ENCODE measurements at regions not wholly inside any gene's neighbourhood (a gene's known extent, or its start where the extent isn't known, plus 50 kb on each side); places are given as distances from the start of the nearest gene placed in this dataset.
"Not testable (repeated sequence)": the region's sequence is repeated elsewhere in the genome, so short reads cannot be mapped to it uniquely, and the experiment has no call there.

GRCh38 chr3:87486115-87486514, 209.7 kb upstream of the POU1F1 start:
- DNase-seq = no peak

- DNase-seq = no peak
These were observed 202.3 kb upstream of the POU1F1 start for GRCh38 chr3:87478716-87479115.

DNA sequence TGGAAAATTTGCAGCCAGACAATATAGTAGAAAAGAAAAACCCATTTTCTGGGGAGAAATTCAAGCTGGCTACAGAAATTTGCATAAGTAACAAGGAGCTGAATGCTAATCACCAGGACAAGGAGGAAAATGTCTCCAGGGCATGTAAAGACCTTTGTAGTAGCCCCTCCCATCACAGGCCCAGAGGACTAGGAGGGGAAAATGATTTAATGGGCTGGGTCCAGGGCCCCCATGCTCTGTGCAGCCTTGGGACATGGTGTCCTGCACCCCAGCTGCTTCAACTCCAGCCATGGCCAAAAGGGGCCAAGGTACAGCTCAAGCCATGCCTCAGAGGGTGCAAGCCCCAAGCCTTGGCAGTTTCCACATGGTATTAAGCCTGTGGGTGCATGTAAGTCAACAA, 197.6 kb upstream of the POU1F1 start:
- no peak for DNase-seq

GRCh38 chr3:87468938-87469337, 192.6 kb upstream of the POU1F1 start:
- no peak for DNase-seq

DNA sequence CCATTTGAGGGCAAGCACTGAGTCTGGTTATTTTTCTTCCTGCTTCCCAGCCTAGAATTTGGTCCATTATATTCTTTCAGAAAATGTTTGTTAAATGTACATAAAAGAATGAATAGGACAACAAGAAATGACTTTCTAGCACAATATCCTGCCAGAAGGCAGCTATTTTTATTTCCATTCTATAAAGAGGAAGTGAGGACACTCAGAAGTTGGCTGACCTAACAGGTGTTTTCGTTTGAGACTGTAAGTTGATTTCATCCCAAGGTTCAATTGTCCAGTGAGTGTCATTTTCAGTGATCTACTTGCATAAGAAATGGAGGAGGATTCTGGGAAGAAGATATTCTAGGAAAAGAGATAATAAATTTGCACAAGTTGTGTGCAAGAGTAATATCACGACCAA, 191.9 kb upstream of the POU1F1 start:
- DNase-seq = no peak

DNA sequence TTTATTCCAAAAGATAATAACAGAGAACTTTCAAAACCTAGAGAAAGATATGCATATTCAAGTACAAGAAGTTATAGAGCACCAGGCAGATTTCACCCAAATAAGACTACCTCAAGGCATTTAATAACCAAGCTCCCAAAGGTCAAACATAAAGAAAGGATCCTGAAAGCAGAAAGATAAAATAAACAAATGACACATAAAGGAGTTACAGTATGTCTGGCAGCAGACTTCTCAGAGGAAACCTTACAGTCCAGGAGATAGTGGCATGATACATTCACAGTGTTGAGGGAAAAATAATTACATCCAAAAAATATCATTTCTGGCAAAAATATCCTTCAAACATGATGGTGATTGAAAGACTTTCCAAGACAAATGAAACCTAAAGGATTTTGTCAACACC, 185.8 kb upstream of the POU1F1 start:
- DNase-seq = no peak

- no peak for DNase-seq
These were observed 185.1 kb upstream of the POU1F1 start for GRCh38 chr3:87461443-87461842.

DNA sequence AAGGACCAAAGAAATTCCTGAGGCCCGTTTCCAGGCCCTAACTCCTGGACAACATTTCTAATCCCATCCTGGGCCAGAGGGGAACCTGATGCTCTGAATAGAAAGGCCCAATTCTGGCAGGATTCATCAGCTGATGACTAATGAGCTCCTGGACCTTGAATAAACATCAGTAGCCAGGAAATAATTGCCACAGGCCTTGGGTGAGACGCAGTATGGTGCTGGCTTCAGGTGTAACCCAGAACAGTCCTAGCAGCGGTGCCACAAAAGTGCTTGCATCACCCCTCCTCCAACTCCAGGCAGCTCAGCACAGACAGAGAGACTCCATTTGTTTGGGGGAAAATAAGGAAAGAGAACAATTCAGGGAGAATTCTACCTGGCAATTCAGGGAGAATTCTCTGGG, 184.7 kb upstream of the POU1F1 start:
- no peak for DNase-seq

DNA sequence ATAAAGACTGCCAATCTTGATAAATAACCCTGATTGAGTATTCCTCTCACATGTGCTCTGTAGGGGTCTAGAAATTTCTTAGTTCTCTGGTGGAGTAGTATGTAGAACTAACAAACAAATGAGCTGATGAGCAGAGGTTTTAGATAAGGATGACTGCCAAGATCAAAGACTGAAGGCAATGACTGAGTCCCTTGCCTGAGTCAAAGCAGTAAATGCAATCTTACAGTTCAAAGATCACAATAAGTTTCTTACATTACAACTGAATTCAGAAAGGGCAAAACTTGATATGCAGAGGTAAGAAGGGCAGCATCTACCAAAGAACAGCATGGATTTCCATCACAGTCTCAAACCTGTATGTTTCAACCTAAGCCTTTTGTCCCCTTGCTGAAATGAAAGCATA, 172.2 kb upstream of the POU1F1 start:
- DNase-seq = no peak

DNA sequence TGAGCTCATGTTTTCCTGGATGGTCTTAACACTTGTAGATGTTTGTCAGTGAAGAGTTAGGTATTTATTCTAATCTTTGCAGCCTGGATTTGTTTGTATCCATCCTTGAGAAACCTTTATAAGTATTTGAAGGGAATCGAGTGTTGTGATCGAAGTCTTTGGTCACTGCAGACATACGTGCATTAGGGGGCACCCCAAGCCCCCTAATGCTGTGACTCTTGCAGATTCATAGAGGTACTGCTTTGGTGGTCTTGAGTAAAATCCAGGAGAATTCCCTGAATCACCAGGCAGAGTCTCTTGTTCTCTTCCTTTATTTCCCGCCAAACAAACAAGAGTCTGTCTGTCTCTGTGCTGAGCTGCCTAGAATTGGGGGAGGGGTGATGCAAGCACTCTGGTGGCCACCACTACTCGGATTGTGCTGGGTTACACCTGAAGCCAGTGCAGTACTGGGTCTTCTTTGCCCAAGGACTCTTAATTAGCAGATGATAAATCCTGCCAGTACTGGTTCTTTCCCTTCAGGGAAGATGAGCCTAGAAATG, 170.5 kb upstream of the POU1F1 start:
- no peak for DNase-seq

- no peak for DNase-seq
These were observed 166.1 kb upstream of the POU1F1 start for GRCh38 chr3:87442470-87442869.

GRCh38 chr3:87437765-87438164, 161.4 kb upstream of the POU1F1 start:
- no peak for DNase-seq

DNA sequence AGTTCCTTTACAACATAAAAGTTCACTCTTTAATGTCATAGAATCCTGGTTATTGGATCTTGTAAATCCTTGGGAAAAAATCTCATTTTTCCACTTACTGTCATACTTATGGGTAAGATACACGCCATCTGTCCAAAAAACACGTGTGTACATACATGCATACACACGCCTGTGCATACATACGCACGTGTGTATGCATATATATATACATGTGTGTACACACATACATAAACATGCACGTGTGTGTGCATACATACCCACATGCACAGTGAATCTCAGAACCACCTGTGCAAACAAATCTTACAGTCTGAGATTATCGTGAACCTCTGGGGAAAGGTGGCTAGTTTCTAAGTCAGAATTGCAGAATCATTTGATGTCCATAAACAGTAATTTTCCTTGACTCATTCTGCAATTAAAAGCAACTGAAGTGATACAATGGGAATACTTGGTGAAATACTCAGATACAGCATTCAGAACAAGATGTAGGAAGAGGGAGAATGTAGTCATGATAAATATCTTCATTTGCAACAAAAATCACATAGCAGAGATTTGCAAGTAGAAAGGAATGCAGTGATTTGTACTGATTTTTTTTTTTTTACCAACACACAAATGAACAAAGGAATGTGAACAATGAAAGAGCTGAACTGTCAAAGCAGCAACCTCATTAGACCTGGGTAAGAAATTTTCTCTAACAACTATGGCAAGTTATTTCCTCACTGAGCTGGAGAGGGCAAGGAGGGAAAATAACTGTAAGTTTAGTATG, 160.6 kb upstream of the POU1F1 start:
- no peak for DNase-seq

- no peak for DNase-seq
These were observed 159.7 kb upstream of the POU1F1 start for GRCh38 chr3:87435926-87436620.

- not testable (repeated sequence) for DNase-seq
These were observed 157.1 kb upstream of the POU1F1 start for GRCh38 chr3:87433445-87433844.

- DNase-seq = no peak
These were observed 150.5 kb upstream of the POU1F1 start for GRCh38 chr3:87426918-87427317.

- no peak for DNase-seq
These were observed 148.7 kb upstream of the POU1F1 start for GRCh38 chr3:87425056-87425455.

DNA sequence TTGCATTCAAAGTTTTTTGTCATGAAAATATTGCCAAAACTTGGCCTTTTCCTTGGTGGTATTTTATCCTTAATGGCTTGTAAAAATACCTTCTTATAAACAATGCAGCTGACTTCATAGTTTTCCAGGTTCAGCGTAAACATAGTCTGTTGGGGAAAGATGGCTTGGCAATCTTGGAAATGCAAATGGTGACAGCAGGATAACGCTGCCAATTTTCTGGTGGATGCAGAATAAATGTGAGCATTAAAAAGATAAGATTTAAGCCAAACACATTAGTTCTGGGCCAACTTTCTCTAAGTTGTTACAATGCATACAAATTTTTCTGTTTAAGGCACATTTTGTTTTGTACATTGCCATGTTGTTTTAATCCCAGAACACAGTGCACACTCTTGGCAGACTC, 147.0 kb upstream of the POU1F1 start:
- DNase-seq = no peak

DNA sequence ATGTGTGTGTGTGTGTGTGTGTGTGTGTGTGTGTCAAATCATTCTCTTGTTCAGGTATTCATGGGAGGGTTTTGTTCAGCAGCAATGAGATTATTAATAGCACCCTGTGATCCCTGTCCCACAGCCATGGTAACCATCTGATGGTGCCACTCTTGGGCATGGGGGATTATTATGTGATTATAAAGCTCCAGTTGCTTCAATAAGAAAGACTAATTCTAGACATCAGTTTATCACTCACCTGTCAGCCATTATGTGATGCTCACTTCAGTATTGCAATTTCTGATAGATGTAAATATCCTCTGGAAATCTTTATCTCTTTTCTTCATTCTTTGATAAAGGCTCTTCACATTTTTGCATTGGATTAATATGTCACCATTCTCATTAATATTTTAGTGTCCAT, 145.9 kb upstream of the POU1F1 start:
- no peak for DNase-seq

DNA sequence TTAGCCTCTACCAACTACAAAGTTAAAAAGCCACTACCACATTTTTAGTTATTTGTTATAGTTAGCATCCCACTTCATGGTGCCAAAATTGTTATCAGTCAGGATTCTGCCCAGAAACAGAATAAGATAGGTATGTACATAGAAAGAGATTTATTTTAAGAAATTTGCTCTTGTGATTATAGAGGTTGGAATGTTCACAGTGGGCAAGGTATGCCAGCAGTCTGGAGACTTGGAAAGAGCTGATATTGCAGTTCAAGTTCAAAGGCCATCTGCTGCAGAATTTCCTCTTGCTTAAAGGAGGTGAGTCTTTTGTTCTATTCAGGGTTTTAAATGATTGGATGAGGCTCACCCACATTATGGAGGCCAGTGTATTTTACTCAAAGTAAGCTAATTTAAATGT, 143.8 kb upstream of the POU1F1 start:
- no peak for DNase-seq

DNA sequence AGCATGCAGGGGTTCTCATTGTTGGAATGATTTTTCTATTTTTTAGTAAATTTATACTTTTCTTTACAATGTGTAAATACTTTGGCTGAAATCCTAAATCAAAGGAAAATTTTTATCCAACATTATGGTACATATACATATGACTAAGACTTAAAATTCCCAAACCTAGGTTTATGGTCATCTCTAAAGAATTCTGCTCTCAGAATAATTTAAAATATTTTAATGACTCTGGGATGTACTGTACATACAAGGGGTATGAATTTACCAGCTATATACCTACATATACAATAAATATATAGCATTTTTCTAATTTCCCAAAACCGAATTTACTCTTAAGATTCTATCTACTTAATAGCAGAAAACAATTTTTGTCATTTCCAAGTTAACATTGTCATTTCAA, 137.9 kb upstream of the POU1F1 start:
- no peak for DNase-seq

GRCh38 chr3:87413814-87414213, 137.4 kb upstream of the POU1F1 start:
- DNase-seq = no peak

- no peak for DNase-seq
These were observed 133.7 kb upstream of the POU1F1 start for GRCh38 chr3:87410110-87410509.

GRCh38 chr3:87398168-87398801, 121.9 kb upstream of the POU1F1 start:
- DNase-seq = no peak

All from suppressor macrophage (primary cell).